Nephron progenitor cell (in vitro differentiated cells): ENCODE measurements at regions not wholly inside any gene's neighbourhood (a gene's known extent, or its start where the extent isn't known, plus 50 kb on each side); places are given as distances from the start of the nearest gene placed in this dataset.
A peak's percentile ranks its signal among the peaks of the same experiment; 100 is the strongest.

ENCODE experiments used
- DNase-seq: peaks from one replicate; pipeline ENCODE4 v3.0.0; 2021
- H3K27ac Mint-ChIP-seq: 2 replicates; pipeline ENCODE4 v1.8.0; 2021; ENCODE audit warnings: mild to moderate bottlenecking, moderate library complexity, mixed read lengths
- H3K27me3 Mint-ChIP-seq: 2 replicates; pipeline ENCODE4 v1.8.0; 2021; ENCODE audit warnings: mild to moderate bottlenecking, low read depth, mixed read lengths; ENCODE audit not compliant: poor library complexity
- H3K36me3 Mint-ChIP-seq: 2 replicates; pipeline ENCODE4 v1.8.0; 2021; ENCODE audit warnings: low read depth, mixed read lengths
- H3K4me1 Mint-ChIP-seq: 2 replicates; pipeline ENCODE4 v1.8.0; 2021; ENCODE audit warnings: mixed read lengths
- H3K4me3 Mint-ChIP-seq: 2 replicates; pipeline ENCODE4 v1.8.0; 2021; ENCODE audit warnings: mild to moderate bottlenecking, moderate library complexity, mixed read lengths
- H3K9me3 Mint-ChIP-seq: 2 replicates; pipeline ENCODE4 v1.8.0; 2021; ENCODE audit warnings: mild to moderate bottlenecking, moderate library complexity, mixed read lengths
- CTCF ChIP-seq: fragments of 200-600 bp; sonication (generic); IDR thresholded peaks from 2 replicates; pipeline ENCODE4 v1.5.0; 2021; ENCODE audit warnings: antibody characterized with exemption

DNA sequence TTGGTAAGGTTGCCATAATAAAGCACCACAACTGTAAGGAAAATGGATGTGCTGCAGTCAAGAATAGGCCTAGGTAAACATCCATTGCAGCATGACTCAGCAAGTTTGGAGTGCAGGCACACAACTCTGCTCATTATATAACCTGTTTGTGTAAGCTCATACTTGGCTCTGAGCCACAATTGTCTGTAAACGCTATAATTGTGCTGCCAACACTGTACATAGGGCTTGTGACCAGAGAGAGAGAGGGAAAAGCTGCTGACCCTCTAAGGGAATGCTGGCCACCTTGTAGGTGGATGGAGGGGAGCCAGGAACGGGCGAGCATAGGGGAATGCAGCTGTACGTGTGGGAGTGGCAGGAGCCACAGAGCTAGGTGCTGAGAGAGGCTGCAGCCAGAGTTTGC lies 2186.5 kb upstream of the ACO1 start:
- Mint-ChIP-seq H3K4me3 (no peak overlapping the region), H3K4me1 (no peaks in the 10 kb centered on the region), H3K9me3 (peaks cover 13% of the 10 kb centered on the region), H3K27ac (no peak overlapping the region), H3K36me3 (peaks cover 4% of the 10 kb centered on the region), H3K27me3 (no peaks in the 10 kb centered on the region)
- TF ChIP-seq CTCF = no peak
- DNase-seq = no peak

DNA sequence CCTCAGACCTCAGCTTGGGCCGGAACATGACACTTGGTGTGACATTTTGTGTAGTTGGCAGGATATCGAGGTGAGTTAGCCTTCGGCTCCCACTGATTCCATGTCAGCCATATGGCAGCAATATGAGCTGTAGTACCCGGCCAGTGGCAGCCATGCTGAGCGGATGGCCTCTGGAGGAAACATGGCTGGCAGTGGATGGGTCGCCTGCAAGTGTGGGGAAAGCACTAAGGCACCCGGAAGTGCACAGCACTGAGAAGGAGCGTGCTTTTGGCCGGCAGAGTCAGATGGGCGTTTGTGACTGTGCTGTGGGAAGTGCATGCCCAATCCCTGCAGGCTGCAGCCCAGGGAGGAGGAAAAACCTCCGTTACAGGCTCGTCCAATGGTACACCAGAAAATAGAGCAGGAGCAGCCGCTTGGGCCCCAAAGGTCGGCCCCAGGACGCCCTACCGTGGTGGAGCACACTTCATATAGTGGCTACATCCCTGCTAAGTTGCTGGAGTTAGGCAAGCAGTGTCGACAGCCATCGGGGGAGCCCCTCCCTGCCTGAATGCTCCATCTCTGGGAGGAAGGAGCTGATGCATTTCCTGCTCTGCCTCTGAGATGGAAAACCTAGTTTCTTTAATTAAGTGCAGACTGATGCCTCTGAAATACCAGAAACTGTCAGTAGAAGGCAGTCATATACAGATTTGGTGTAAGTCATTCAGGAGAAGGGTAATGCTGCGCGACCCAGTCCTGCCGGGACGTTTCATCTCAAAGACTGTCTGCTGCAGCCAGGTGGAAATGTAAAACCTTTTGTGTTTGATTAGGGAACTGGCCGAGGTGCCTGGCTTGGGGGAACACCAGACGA lies 2185.8 kb upstream of the ACO1 start:
- H3K4me1 Mint-ChIP-seq = no peaks in the 10 kb centered on the region
- peaks cover 4% of the 10 kb centered on the region for H3K36me3 Mint-ChIP-seq
- H3K4me3 Mint-ChIP-seq = no peak overlapping the region
- H3K9me3 Mint-ChIP-seq = peaks cover 13% of the 10 kb centered on the region
- no peak overlapping the region for H3K27ac Mint-ChIP-seq
- no peak for DNase-seq
- no peaks in the 10 kb centered on the region for H3K27me3 Mint-ChIP-seq
- no peak for TF ChIP-seq CTCF

- DNase-seq = no peak
- Mint-ChIP-seq H3K4me3 (no peak overlapping the region), H3K27me3 (no peaks in the 10 kb centered on the region), H3K4me1 (no peaks in the 10 kb centered on the region), H3K27ac (no peak overlapping the region), H3K9me3 (peaks cover 13% of the 10 kb centered on the region), H3K36me3 (peaks cover 4% of the 10 kb centered on the region)
- TF ChIP-seq CTCF = no peak
Observed at GRCh38 chr9:30201024-30201423, 2183.4 kb upstream of the ACO1 start.

DNA sequence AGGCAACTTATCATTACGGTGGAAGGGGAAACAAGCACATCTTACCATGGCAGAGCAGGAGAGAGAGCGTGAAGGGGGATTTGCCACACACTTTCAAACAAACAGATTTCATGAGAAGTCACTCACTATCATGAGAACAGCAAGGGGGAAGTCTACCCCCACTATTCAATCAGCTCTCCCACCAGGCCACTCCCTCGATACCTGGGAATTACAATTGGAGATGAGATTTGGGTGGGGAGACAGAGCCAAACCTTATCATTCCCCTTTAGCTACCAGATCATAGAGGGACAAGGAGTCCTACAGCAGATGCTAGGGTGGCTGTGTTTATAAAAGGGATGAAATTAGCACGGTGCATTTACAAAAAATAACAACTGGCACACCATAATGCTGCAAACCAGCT lies 2149.4 kb upstream of the ACO1 start:
- H3K36me3 Mint-ChIP-seq = no peaks in the 10 kb centered on the region
- no peak for DNase-seq
- H3K27ac Mint-ChIP-seq = no peak overlapping the region
- H3K4me3 Mint-ChIP-seq = no peak overlapping the region
- no peaks in the 10 kb centered on the region for H3K9me3 Mint-ChIP-seq
- H3K27me3 Mint-ChIP-seq = peaks cover under 1% of the 10 kb centered on the region
- TF ChIP-seq CTCF = no peak
- no peaks in the 10 kb centered on the region for H3K4me1 Mint-ChIP-seq

DNA sequence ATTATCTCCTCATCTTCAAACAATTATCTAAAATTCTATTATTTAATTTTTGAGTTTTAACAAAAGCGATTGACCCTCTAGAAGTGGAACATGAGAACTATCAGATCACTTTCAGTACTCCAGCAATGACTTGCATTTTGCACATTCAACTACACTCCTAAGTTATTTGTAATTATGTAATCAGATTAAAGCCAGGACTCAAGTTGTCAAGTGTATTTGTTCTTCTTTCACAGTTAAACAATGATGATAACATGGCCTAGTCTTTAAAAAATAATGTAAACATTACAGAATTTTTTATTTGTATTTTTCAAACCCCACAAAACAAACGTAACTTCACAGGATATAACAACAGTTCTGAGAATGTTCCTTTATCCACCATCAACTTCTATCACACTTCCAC lies 2148.9 kb upstream of the ACO1 start:
- Mint-ChIP-seq H3K27me3 (peaks cover 3% of the 10 kb centered on the region), H3K9me3 (no peaks in the 10 kb centered on the region), H3K36me3 (no peaks in the 10 kb centered on the region), H3K27ac (peak overlapping the region; percentile 3), H3K4me1 (no peaks in the 10 kb centered on the region), H3K4me3 (no peak overlapping the region)
- TF ChIP-seq CTCF = no peak
- DNase-seq = no peak

GRCh38 chr9:30239878-30240277 lies 2144.6 kb upstream of the ACO1 start:
- Mint-ChIP-seq H3K27me3 (peaks cover 3% of the 10 kb centered on the region), H3K9me3 (no peaks in the 10 kb centered on the region), H3K4me1 (no peaks in the 10 kb centered on the region), H3K36me3 (no peaks in the 10 kb centered on the region), H3K4me3 (no peak overlapping the region), H3K27ac (no peak overlapping the region)
- no peak for DNase-seq
- TF ChIP-seq CTCF = no peak
